Epithelial cell of esophagus (primary cell): ENCODE measurements at regions not wholly inside any gene's neighbourhood (a gene's known extent, or its start where the extent isn't known, plus 50 kb on each side); places are given as distances from the start of the nearest gene placed in this dataset.

Experiments used
- DNase-seq: peaks from one replicate; pipeline ENCODE4 v3.0.0; 2010; ENCODE audit warnings: low read depth
- H3K4me3 ChIP-seq: 2 replicates; pipeline ENCODE4 v1.5.1; 2011; ENCODE audit warnings: mild to moderate bottlenecking, low read length, control low read depth
- TF ChIP-seq, protein P1 (sequence below): IDR thresholded peaks from 2 replicates; pipeline ENCODE4 v1.5.1; 2011; ENCODE audit warnings: low read depth, mild to moderate bottlenecking, low read length, control low read depth, inconsistent platforms; ENCODE audit not compliant: insufficient read depth; ENCODE audit errors: missing control alignments

GRCh38 chr7:119758254-119758653, 514.7 kb upstream of the KCND2 start:
- TF ChIP-seq, protein P1, sequence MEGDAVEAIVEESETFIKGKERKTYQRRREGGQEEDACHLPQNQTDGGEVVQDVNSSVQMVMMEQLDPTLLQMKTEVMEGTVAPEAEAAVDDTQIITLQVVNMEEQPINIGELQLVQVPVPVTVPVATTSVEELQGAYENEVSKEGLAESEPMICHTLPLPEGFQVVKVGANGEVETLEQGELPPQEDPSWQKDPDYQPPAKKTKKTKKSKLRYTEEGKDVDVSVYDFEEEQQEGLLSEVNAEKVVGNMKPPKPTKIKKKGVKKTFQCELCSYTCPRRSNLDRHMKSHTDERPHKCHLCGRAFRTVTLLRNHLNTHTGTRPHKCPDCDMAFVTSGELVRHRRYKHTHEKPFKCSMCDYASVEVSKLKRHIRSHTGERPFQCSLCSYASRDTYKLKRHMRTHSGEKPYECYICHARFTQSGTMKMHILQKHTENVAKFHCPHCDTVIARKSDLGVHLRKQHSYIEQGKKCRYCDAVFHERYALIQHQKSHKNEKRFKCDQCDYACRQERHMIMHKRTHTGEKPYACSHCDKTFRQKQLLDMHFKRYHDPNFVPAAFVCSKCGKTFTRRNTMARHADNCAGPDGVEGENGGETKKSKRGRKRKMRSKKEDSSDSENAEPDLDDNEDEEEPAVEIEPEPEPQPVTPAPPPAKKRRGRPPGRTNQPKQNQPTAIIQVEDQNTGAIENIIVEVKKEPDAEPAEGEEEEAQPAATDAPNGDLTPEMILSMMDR, result no peak
- no peak for DNase-seq

DNA sequence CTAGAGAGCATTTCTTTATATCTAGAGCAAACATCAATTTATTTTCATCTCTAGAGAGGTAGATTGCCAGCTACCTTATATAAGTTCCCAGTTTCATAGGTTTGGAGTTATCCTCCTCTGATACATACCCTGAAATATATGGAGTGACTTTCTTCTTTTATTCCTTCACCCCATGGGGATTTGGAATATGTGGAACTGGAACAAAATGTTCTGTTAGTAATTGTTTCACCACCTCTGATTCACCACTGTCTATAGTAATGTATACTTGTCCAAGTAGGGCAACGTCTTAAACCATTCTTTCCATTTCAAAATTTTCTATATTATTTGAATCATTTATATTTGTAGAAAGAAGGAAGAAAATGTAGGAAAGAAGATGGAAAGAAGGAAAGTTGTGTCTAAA, 511.2 kb upstream of the KCND2 start:
- DNase-seq, result peak; percentile 2
- TF ChIP-seq, protein P1, result no peak

More at GRCh38 chr7:119758254-119758653, 514.7 kb upstream of the KCND2 start:
- H3K4me3 ChIP-seq, result no peak overlapping the region

DNA sequence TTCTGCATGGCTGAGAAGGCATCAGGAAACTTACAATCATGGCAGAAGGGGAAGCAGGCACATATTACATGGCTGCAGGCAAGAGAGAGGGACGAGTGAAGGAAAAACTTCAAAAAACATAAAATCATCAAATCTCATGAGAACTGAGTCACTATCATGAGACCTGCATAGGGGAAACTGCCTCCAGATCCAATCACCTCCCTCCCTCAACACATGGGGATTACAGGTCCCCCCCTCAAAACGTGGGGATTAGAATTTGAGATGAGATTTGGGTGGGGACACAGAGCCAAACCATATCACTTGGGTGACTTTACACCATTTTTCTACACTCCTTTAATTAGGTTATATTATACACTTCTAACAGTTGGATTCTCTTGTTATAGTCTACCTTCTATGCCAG, 490.7 kb upstream of the KCND2 start:
- no peak for DNase-seq
- TF ChIP-seq, protein P1, result no peak

More for the DNA sequence above, 511.2 kb upstream of the KCND2 start:
- no peak overlapping the region for H3K4me3 ChIP-seq

GRCh38 chr7:119783799-119784198, 489.2 kb upstream of the KCND2 start:
- DNase-seq, result peak; percentile 63
- no peak overlapping the region for H3K4me3 ChIP-seq
- TF ChIP-seq, protein P1, result no peak

More for the DNA sequence above, 490.7 kb upstream of the KCND2 start:
- H3K4me3 ChIP-seq, result no peak overlapping the region

- DNase-seq, result peak; percentile 41
- TF ChIP-seq, protein P1, result no peak
Observed at GRCh38 chr7:119802147-119802546, 470.8 kb upstream of the KCND2 start.

GRCh38 chr7:119825091-119825655, 447.8 kb upstream of the KCND2 start:
- no peak for DNase-seq
- H3K4me3 ChIP-seq, result no peak overlapping the region
- TF ChIP-seq, protein P1, result no peak

More at GRCh38 chr7:119802147-119802546, 470.8 kb upstream of the KCND2 start:
- no peak overlapping the region for H3K4me3 ChIP-seq

- no peak for DNase-seq
- no peak overlapping the region for H3K4me3 ChIP-seq
- TF ChIP-seq, protein P1, result no peak
Observed at GRCh38 chr7:119826547-119826946, 446.4 kb upstream of the KCND2 start.
